Large intestine (tissue), 3 donors: ENCODE measurements at regions not wholly inside any gene's neighbourhood (a gene's known extent, or its start where the extent isn't known, plus 50 kb on each side); places are given as distances from the start of the nearest gene placed in this dataset.

Experiments used
- DNase-seq, 2 donors: peaks; one replicate each; pipeline versions ENCODE4 v3.0.0 to v3.0.0-alpha.2; 2013
- H3K27ac ChIP-seq: one replicate; pipeline ENCODE4 v1.5.1; 2013; ENCODE audit warnings: low read length
- H3K27me3 ChIP-seq: 2 replicates; pipeline ENCODE4 v1.6.1; 2013; ENCODE audit warnings: low read length; ENCODE audit not compliant: control insufficient read depth, insufficient read depth
- H3K36me3 ChIP-seq: 2 replicates; pipeline ENCODE4 v1.6.1; 2013; ENCODE audit warnings: low read length; ENCODE audit not compliant: control insufficient read depth, insufficient read depth
- H3K4me1 ChIP-seq: one replicate; pipeline ENCODE4 v1.6.1; 2013; ENCODE audit warnings: low read length; ENCODE audit not compliant: control insufficient read depth, insufficient read depth
- H3K4me3 ChIP-seq: one replicate; pipeline ENCODE4 v1.5.1; 2013; ENCODE audit warnings: low read length
- H3K9me3 ChIP-seq: one replicate; pipeline ENCODE4 v1.6.1; 2013; ENCODE audit warnings: mild to moderate bottlenecking, low read depth, low read length, moderate library complexity; ENCODE audit not compliant: control insufficient read depth
- WGBS: methylation state at CpG from one replicate; pipeline ENCODE4 v1.1.5; 2013; ENCODE audit warnings: low lambda C conversion rate; ENCODE audit not compliant: insufficient coverage; 5-methylcytosine and 5-hydroxymethylcytosine counted together

- Histone ChIP-seq H3K9me3 (no peaks in the 10 kb centered on the region), H3K36me3 (no peaks in the 10 kb centered on the region), H3K4me3 (no peak overlapping the region), H3K27me3 (no peaks in the 10 kb centered on the region), H3K27ac (no peak overlapping the region), H3K4me1 (no peaks in the 10 kb centered on the region)
- WGBS = 86% methylated on average over 1 of the region's 2 CpGs
- DNase-seq = no peak
These were observed 108.8 kb downstream of the EFNB1 start for GRCh38 chrX:68937581-68937980.

DNA sequence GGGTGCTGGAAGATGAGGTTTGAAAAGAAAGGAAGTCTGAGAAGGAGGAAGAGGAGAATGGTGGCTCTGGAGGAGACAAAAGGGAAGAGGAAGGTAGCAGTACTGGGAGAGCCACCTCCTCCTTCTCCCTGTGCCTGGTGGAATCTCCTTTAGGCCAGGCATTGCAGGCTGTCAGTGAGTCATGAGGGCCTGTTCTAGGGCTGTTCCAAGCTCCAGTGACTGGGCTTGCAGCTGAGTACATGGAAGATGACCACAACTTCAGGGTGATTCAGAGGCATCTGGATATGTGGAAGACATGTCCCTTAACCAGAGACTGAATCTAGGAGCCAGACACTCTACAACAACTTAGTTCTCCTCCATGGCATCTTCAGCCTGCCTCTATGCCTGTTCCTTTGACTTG is 107.8 kb downstream of the EFNB1 start:
- H3K27me3 ChIP-seq = no peaks in the 10 kb centered on the region
- H3K4me3 ChIP-seq = no peak overlapping the region
- no peaks in the 10 kb centered on the region for H3K4me1 ChIP-seq
- no peaks in the 10 kb centered on the region for H3K9me3 ChIP-seq
- no peak for DNase-seq
- no peaks in the 10 kb centered on the region for H3K36me3 ChIP-seq
- H3K27ac ChIP-seq = no peak overlapping the region

- no peaks in the 10 kb centered on the region for H3K9me3 ChIP-seq
- no peak for DNase-seq
- no peaks in the 10 kb centered on the region for H3K4me1 ChIP-seq
- no peaks in the 10 kb centered on the region for H3K27me3 ChIP-seq
- H3K27ac ChIP-seq = no peak overlapping the region
- no peaks in the 10 kb centered on the region for H3K36me3 ChIP-seq
- no CpG with 5 or more reads among the region's 4 CpGs for WGBS
- no peak overlapping the region for H3K4me3 ChIP-seq
These were observed 107.3 kb downstream of the EFNB1 start for GRCh38 chrX:68936126-68936525.

DNA sequence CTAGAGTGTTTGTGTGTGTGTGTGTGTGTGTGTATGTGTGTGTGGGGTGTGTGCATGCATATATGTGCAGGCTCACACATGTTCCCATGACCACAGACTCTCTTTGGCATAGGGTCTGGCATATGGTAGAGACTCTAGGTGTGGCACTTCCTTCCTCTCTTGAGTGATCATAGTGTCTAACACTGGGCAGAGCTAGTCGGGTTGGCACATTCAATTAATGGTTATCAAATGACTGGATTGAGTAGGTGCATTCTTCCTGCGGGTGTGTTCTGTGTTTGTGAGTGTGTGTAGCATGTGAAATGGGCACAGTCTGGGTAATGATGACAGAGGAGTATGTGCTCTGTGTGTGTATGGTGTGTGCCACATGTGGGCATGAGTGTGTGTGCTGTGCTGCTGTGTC is 106.5 kb downstream of the EFNB1 start:
- WGBS = no CpG with 5 or more reads among the region's 2 CpGs

GRCh38 chrX:68934922-68935321 is 106.1 kb downstream of the EFNB1 start:
- Histone ChIP-seq H3K36me3 (no peaks in the 10 kb centered on the region), H3K4me1 (no peaks in the 10 kb centered on the region), H3K9me3 (no peaks in the 10 kb centered on the region), H3K27me3 (no peaks in the 10 kb centered on the region), H3K4me3 (no peak overlapping the region), H3K27ac (no peak overlapping the region)
- WGBS = no CpG with 5 or more reads among the region's 6 CpGs
- DNase-seq = no peak

More for the DNA sequence above, 106.5 kb downstream of the EFNB1 start:
- H3K36me3 ChIP-seq = no peaks in the 10 kb centered on the region
- no peaks in the 10 kb centered on the region for H3K4me1 ChIP-seq
- H3K4me3 ChIP-seq = no peak overlapping the region
- DNase-seq = no peak
- H3K27ac ChIP-seq = no peak overlapping the region
- H3K27me3 ChIP-seq = no peaks in the 10 kb centered on the region
- no peaks in the 10 kb centered on the region for H3K9me3 ChIP-seq

GRCh38 chrX:68934421-68934820 is 105.6 kb downstream of the EFNB1 start:
- Histone ChIP-seq H3K27ac (no peak overlapping the region), H3K27me3 (no peaks in the 10 kb centered on the region), H3K36me3 (no peaks in the 10 kb centered on the region), H3K4me1 (no peaks in the 10 kb centered on the region), H3K9me3 (no peaks in the 10 kb centered on the region), H3K4me3 (no peak overlapping the region)
- no CpG with 5 or more reads among the region's 3 CpGs for WGBS
- no peak for DNase-seq

DNA sequence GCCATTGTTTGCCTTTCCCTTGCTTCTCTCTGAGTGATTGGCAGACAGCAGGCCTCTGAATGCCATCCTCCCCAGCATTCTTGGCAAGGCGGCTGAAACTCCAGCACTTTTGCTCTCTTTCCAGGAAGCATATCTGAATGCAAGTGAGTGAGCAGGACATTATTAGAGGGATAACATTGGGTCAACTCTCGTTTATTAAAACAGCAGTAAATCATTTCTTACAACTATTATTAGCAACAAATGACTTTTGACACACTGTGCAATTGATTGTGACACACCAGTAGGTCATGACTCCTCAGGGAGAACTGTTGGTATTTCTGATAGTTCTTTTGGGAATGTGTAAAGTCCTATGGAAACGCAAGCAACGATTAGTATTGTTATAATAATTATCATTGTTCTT is 103.8 kb downstream of the EFNB1 start:
- DNase-seq = peak in 1 of 2 donors; percentile 37
- H3K27ac ChIP-seq = no peak overlapping the region
- no peaks in the 10 kb centered on the region for H3K4me1 ChIP-seq
- no peak overlapping the region for H3K4me3 ChIP-seq
- no peaks in the 10 kb centered on the region for H3K27me3 ChIP-seq
- WGBS = no CpG with 5 or more reads among the region's 4 CpGs
- H3K9me3 ChIP-seq = no peaks in the 10 kb centered on the region
- no peaks in the 10 kb centered on the region for H3K36me3 ChIP-seq

DNA sequence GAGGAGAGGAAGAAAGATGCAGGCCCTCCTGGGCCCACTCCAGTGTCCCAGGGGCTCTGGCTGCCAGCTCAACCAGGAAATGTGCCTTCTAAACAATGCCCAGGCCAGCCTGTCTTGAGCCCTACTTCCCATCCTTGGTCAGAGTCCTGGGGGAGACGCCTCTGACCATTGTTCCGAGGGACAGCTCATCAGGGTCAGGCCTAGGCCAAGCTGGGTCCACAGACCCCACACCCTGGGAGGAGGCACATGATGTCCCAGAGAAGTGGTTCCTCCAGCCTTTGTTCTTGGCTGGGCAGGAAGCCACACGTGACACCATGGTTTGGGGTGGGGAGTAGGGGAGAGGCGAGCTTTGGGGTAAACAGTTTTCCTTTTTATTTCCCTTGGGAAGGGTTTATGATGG is 102.5 kb downstream of the EFNB1 start:
- Histone ChIP-seq H3K36me3 (no peaks in the 10 kb centered on the region), H3K9me3 (no peaks in the 10 kb centered on the region), H3K27me3 (no peaks in the 10 kb centered on the region), H3K4me3 (no peak overlapping the region), H3K4me1 (no peaks in the 10 kb centered on the region), H3K27ac (no peak overlapping the region)
- no CpG with 5 or more reads among the region's 4 CpGs for WGBS
- DNase-seq = no peak

- no peak for DNase-seq
- H3K36me3 ChIP-seq = no peaks in the 10 kb centered on the region
- H3K4me1 ChIP-seq = no peaks in the 10 kb centered on the region
- no peak overlapping the region for H3K27ac ChIP-seq
- H3K27me3 ChIP-seq = no peaks in the 10 kb centered on the region
- no CpG with 5 or more reads among the region's 5 CpGs for WGBS
- H3K4me3 ChIP-seq = no peak overlapping the region
- H3K9me3 ChIP-seq = no peaks in the 10 kb centered on the region
These were observed 101.9 kb downstream of the EFNB1 start for GRCh38 chrX:68930542-68931317.

GRCh38 chrX:68929332-68930150 is 100.7 kb downstream of the EFNB1 start:
- DNase-seq = no peak
- Histone ChIP-seq H3K27me3 (no peaks in the 10 kb centered on the region), H3K36me3 (no peaks in the 10 kb centered on the region), H3K9me3 (no peaks in the 10 kb centered on the region), H3K4me3 (no peak overlapping the region), H3K4me1 (no peaks in the 10 kb centered on the region), H3K27ac (no peak overlapping the region)
- no CpG with 5 or more reads among the region's 9 CpGs for WGBS
